Mesenchymal stem cell (in vitro differentiated cells and primary cell): ENCODE measurements at regions not wholly inside any gene's neighbourhood (a gene's known extent, or its start where the extent isn't known, plus 50 kb on each side); places are given as distances from the start of the nearest gene placed in this dataset.
A peak's percentile ranks its signal among the peaks of the same experiment; 100 is the strongest.

Source experiments
- DNase-seq: peaks from one replicate; pipeline ENCODE4 v3.0.0-alpha.2; 2013
- H2AFZ ChIP-seq: one replicate; pipeline ENCODE4 v1.6.1; 2013; ENCODE audit warnings: low read depth, mild to moderate bottlenecking, control low read depth, inconsistent platforms, low read length, moderate library complexity
- H2AK5ac ChIP-seq: 2 replicates; pipeline ENCODE4 v1.6.1; 2013; ENCODE audit warnings: low read length, moderate library complexity, mild to moderate bottlenecking, inconsistent platforms; ENCODE audit not compliant: severe bottlenecking
- H2BK120ac ChIP-seq: one replicate; pipeline ENCODE4 v1.6.1; 2013; ENCODE audit warnings: low read depth, mild to moderate bottlenecking, inconsistent platforms, low read length, moderate library complexity
- H2BK12ac ChIP-seq, 2 experiments: one replicate each; pipeline ENCODE4 v1.6.1; 2013; ENCODE audit warnings: inconsistent platforms in 2 of 2, low read length in 2 of 2, mild to moderate bottlenecking in 2 of 2, moderate library complexity in 2 of 2, control low read depth in 1 of 2
- H2BK15ac ChIP-seq: one replicate; pipeline ENCODE4 v1.6.1; 2013; ENCODE audit warnings: mild to moderate bottlenecking, low read depth, inconsistent platforms; ENCODE audit not compliant: poor library complexity, severe bottlenecking
- H2BK5ac ChIP-seq: 2 replicates; pipeline ENCODE4 v1.6.1; 2013; ENCODE audit warnings: low read depth, mild to moderate bottlenecking, low read length, control low read depth, inconsistent platforms; ENCODE audit not compliant: poor library complexity, severe bottlenecking
- H3K14ac ChIP-seq, 2 experiments: one replicate each; pipeline ENCODE4 v1.6.1; 2013; ENCODE audit warnings: inconsistent platforms in 2 of 2, low read length in 2 of 2, control low read depth in 1 of 2, mild to moderate bottlenecking in 1 of 2, moderate library complexity in 1 of 2
- H3K18ac ChIP-seq, 2 experiments: one replicate each; pipeline ENCODE4 v1.6.1; 2013; ENCODE audit warnings: inconsistent platforms in 2 of 2, low read length in 2 of 2, control low read depth in 1 of 2, low read depth in 1 of 2, mild to moderate bottlenecking in 1 of 2
- H3K23ac ChIP-seq, 2 experiments: one replicate each; pipeline ENCODE4 v1.6.1; 2013; ENCODE audit warnings: inconsistent platforms in 2 of 2, low read length in 2 of 2, mild to moderate bottlenecking in 2 of 2, moderate library complexity in 2 of 2, control low read depth in 1 of 2
- H3K27ac ChIP-seq: 2 replicates; pipeline ENCODE4 v1.5.1; 2013; ENCODE audit warnings: mild to moderate bottlenecking, moderate library complexity, low read length, control low read depth, inconsistent platforms; ENCODE audit not compliant: poor library complexity, severe bottlenecking
- H3K27me3 ChIP-seq, 2 experiments: 2 replicates each; pipeline versions ENCODE4 v1.6.1 to v1.7.0; 2013; ENCODE audit warnings: low read length in 2 of 2, mild to moderate bottlenecking in 2 of 2, moderate library complexity in 2 of 2, control low read depth in 1 of 2, inconsistent platforms in 1 of 2; ENCODE audit not compliant: control insufficient read depth in 1 of 2, insufficient read depth in 1 of 2
- H3K36me3 ChIP-seq, 2 experiments: 2 replicates each; pipeline versions ENCODE4 v1.6.1 to v1.7.0; 2013; ENCODE audit warnings: low read length in 2 of 2, control low read depth in 1 of 2, inconsistent platforms in 1 of 2, low read depth in 1 of 2, mild to moderate bottlenecking in 1 of 2; ENCODE audit not compliant: insufficient read depth in 2 of 2, control insufficient read depth in 1 of 2
- H3K4ac ChIP-seq, 2 experiments: one replicate each; pipeline ENCODE4 v1.6.1; 2013; ENCODE audit warnings: inconsistent platforms in 2 of 2, low read length in 2 of 2, mild to moderate bottlenecking in 2 of 2, moderate library complexity in 2 of 2, control low read depth in 1 of 2, low read depth in 1 of 2
- H3K4me1 ChIP-seq: 2 replicates; pipeline ENCODE4 v1.6.1; 2013; ENCODE audit warnings: low read depth, low read length, control low read depth; ENCODE audit not compliant: control insufficient read depth, insufficient read depth
- H3K4me2 ChIP-seq: 2 replicates; pipeline ENCODE4 v1.6.1; 2013; ENCODE audit warnings: low read length, mild to moderate bottlenecking, inconsistent platforms; ENCODE audit not compliant: poor library complexity, severe bottlenecking
- H3K4me3 ChIP-seq, 2 experiments: 2 replicates each; pipeline versions ENCODE4 v1.5.1 to v1.7.0; 2013; ENCODE audit warnings: low read length in 2 of 2, mild to moderate bottlenecking in 2 of 2, control low read depth in 1 of 2, low read depth in 1 of 2; ENCODE audit not compliant: insufficient read depth in 1 of 2
- H3K79me1 ChIP-seq: replicated peaks from 2 replicates; pipeline ENCODE4 v1.6.1; 2013; ENCODE audit warnings: mild to moderate bottlenecking, control low read depth, low read length, inconsistent platforms; ENCODE audit not compliant: poor library complexity, severe bottlenecking
- H3K9ac ChIP-seq: 2 replicates; pipeline ENCODE4 v1.7.0; 2013; ENCODE audit warnings: mild to moderate bottlenecking, low read length, moderate library complexity
- H3K9me3 ChIP-seq: 2 replicates; pipeline ENCODE4 v1.7.0; 2013; ENCODE audit warnings: mild to moderate bottlenecking, low read length; ENCODE audit not compliant: control insufficient read depth
- H4K8ac ChIP-seq: one replicate; pipeline ENCODE4 v1.6.1; 2013; ENCODE audit warnings: inconsistent platforms, mild to moderate bottlenecking, low read length, moderate library complexity
- H4K91ac ChIP-seq: one replicate; pipeline ENCODE4 v1.6.1; 2013; ENCODE audit warnings: mild to moderate bottlenecking, low read length, inconsistent platforms
- WGBS: methylation state at CpG from one replicate; pipeline ENCODE4 v1.1.7; 2013; ENCODE audit warnings: mixed read lengths; 5-methylcytosine and 5-hydroxymethylcytosine counted together

DNA sequence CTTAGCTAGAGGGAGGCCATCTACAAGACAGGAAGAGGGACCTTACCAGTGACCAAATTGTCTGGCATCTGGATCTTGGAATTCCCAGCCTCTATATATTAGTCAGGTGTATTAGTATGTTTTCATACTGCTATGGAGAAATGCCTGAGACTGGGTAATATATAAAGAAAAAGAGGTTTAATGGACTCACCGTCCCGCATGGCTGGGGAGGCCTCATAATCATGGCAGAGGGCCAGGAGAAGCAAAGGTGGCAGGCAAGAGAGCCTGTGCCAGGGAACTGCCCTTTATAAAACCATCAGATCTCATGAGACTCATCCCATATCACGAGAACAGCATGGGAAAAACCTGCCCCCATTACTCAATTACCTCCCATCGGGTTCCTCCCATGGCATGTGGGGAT, 500.2 kb downstream of the SHISA9 start:
- no peaks in the 10 kb centered on the region for H3K36me3 ChIP-seq
- no peaks in the 10 kb centered on the region for H3K27me3 ChIP-seq
- peaks cover 2% of the 10 kb centered on the region for H3K4me1 ChIP-seq
- H3K9me3 ChIP-seq = peaks cover 12% of the 10 kb centered on the region
- H3K14ac ChIP-seq = no peak overlapping the region
- no peak overlapping the region for H3K4me3 ChIP-seq
- no peak overlapping the region for H4K8ac ChIP-seq
- 95% methylated on average over 2 of the region's 4 CpGs for WGBS
- H3K79me1 ChIP-seq = no peaks in the 10 kb centered on the region
- H2BK12ac ChIP-seq = no peak overlapping the region
- H3K4ac ChIP-seq = no peak overlapping the region
- no peak overlapping the region for H2AK5ac ChIP-seq
- no peak overlapping the region for H3K18ac ChIP-seq
- H2BK5ac ChIP-seq = no peak overlapping the region
- no peak overlapping the region for H2BK120ac ChIP-seq
- H4K91ac ChIP-seq = no peak overlapping the region
- no peak overlapping the region for H3K4me2 ChIP-seq
- H2BK15ac ChIP-seq = no peak overlapping the region
- H2AFZ ChIP-seq = no peak overlapping the region
- no peak for DNase-seq
- no peak overlapping the region for H3K27ac ChIP-seq
- no peak overlapping the region for H3K9ac ChIP-seq
- H3K23ac ChIP-seq = no peak overlapping the region

DNA sequence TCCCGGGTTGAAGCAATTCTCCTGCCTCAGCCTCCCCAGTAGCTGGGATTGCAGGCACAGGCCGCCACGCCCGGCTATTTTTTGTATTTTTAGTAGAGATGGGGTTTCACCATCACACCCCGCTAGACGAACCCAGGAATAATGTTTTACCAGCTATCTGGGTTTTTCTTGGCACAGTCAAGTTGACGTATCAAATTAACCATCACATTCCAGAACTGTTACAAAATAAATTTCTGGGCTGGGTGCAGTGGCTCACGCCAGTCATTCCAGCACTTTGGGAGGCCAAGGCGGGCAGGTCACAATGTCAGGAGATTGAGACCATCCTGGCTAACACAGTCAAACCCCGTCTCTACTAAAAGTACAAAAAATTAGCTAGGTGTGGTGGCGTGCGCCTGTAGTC, 501.2 kb downstream of the SHISA9 start:
- Histone ChIP-seq H3K23ac (no peak overlapping the region), H3K27ac (no peak overlapping the region), H2BK5ac (no peak overlapping the region), H3K9ac (no peak overlapping the region), H2AFZ (no peak overlapping the region), H3K27me3 (no peaks in the 10 kb centered on the region), H3K9me3 (peaks cover 12% of the 10 kb centered on the region), H3K4me2 (no peak overlapping the region), H3K4ac (no peak overlapping the region), H3K14ac (no peak overlapping the region), H3K36me3 (no peaks in the 10 kb centered on the region), H4K91ac (no peak overlapping the region), H2BK12ac (no peak overlapping the region), H4K8ac (no peak overlapping the region), H2AK5ac (no peak overlapping the region), H3K4me3 (no peak overlapping the region), H3K4me1 (peaks cover 2% of the 10 kb centered on the region), H3K79me1 (no peaks in the 10 kb centered on the region), H2BK120ac (no peak overlapping the region), H2BK15ac (no peak overlapping the region), H3K18ac (no peak overlapping the region)
- no peak for DNase-seq
- 86% methylated on average over 12 of the region's 12 CpGs for WGBS

DNA sequence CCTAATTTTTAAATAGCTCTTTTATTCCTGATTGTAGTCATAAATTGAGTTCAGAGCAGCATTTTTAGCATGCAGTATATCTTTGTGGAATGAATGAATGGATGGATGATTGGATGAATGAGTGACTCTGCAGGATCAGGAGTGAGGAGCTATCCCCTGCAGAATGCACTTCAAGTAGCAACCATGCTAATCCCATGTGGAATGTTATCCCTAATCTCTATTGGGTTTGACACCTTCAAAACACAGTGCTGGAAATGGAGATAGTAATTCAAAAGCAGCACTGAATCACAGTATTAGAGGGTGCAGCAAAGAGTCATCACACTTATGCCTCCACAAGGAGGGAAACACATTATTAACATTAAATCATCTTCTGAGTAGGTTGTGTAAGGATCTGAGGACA, 501.9 kb downstream of the SHISA9 start:
- Histone ChIP-seq H3K18ac (no peak overlapping the region), H2BK5ac (no peak overlapping the region), H3K27ac (no peak overlapping the region), H3K4me2 (no peak overlapping the region), H3K36me3 (no peaks in the 10 kb centered on the region), H2BK12ac (no peak overlapping the region), H2BK15ac (no peak overlapping the region), H2BK120ac (no peak overlapping the region), H3K23ac (no peak overlapping the region), H2AK5ac (peak overlapping the region; percentile 21), H4K91ac (no peak overlapping the region), H3K14ac (no peak overlapping the region), H3K9ac (no peak overlapping the region), H3K4ac (no peak overlapping the region), H2AFZ (no peak overlapping the region), H4K8ac (no peak overlapping the region), H3K4me1 (peaks cover 2% of the 10 kb centered on the region), H3K27me3 (no peaks in the 10 kb centered on the region), H3K9me3 (peaks cover 12% of the 10 kb centered on the region), H3K79me1 (no peaks in the 10 kb centered on the region), H3K4me3 (no peak overlapping the region)
- no peak for DNase-seq

DNA sequence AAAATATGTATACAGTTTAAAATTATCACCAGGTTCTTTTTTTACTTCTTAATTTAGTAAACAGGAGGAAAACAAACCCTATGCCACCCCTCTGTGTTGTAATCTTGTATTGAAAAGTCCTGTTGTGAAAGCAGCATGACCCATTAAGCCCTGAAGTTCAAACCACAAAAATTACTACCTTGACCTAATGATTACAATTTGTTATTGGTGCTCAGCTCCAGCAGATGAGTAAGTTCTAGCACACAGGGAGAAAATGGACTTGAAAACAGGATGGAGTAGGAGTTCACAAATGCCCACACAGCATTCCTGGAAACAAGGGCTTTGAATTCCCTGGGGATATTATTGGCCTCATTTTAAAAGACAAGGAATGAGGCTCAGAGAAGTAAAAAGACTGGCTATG, 505.8 kb upstream of the ERCC4 start:
- Histone ChIP-seq H3K23ac (no peak overlapping the region), H2BK15ac (no peak overlapping the region), H3K9ac (no peak overlapping the region)

More for the DNA sequence above, 505.8 kb upstream of the ERCC4 start:
- Histone ChIP-seq H3K18ac (no peak overlapping the region), H2AK5ac (no peak overlapping the region), H3K27me3 (no peaks in the 10 kb centered on the region), H2BK12ac (no peak overlapping the region), H3K36me3 (no peaks in the 10 kb centered on the region), H3K79me1 (no peaks in the 10 kb centered on the region), H2BK5ac (no peak overlapping the region), H3K4me2 (no peak overlapping the region), H4K91ac (no peak overlapping the region), H3K4ac (no peak overlapping the region), H3K9me3 (no peaks in the 10 kb centered on the region), H3K14ac (no peak overlapping the region), H3K4me1 (no peaks in the 10 kb centered on the region), H3K27ac (no peak overlapping the region), H3K4me3 (no peak overlapping the region), H4K8ac (no peak overlapping the region), H2AFZ (no peak overlapping the region), H2BK120ac (no peak overlapping the region)
- DNase-seq = no peak
